SK-N-MC (cell line): ENCODE measurements at regions not wholly inside any gene's neighbourhood (a gene's known extent, or its start where the extent isn't known, plus 50 kb on each side); places are given as distances from the start of the nearest gene placed in this dataset.

Experiments used
- DNase-seq: peaks from one replicate; pipeline ENCODE4 v3.0.0-alpha.2; 2011; ENCODE audit warnings: low read depth, low spot score
- H3K27ac ChIP-seq: fragments of 200-600 bp; sonication (generic); 2 replicates; pipeline ENCODE4 v1.5.1; 2016; ENCODE audit warnings: mixed run types
- H3K36me3 ChIP-seq: fragments of 200-600 bp; sonication (generic); 2 replicates; pipeline ENCODE4 v1.6.1; 2017; ENCODE audit warnings: antibody characterized with exemption, low read length, mixed read lengths; ENCODE audit not compliant: insufficient read depth
- H3K4me3 ChIP-seq: fragments of 200-600 bp; sonication (generic); 2 replicates; pipeline ENCODE4 v1.5.1; 2016
- H3K9ac ChIP-seq: fragments of 200-600 bp; sonication (generic); 2 replicates; pipeline ENCODE4 v1.8.0; 2017; ENCODE audit warnings: mixed run types, mixed read lengths; ENCODE audit not compliant: insufficient read length
- H3K9me3 ChIP-seq: fragments of 200-600 bp; sonication (generic); 2 replicates; pipeline ENCODE4 v1.6.1; 2017; ENCODE audit warnings: low read depth, mild to moderate bottlenecking, antibody characterized with exemption, low read length, moderate library complexity, mixed read lengths
- EZH2 ChIP-seq: fragments of 200-600 bp; sonication (generic); IDR thresholded peaks from one replicate; pipeline ENCODE4 v1.6.1; 2017; ENCODE audit warnings: antibody characterized with exemption
- FOXP2 ChIP-seq: optimal IDR thresholded peaks from 2 replicates; pipeline ENCODE3; 2011; ENCODE audit warnings: mild to moderate bottlenecking, moderate library complexity; ENCODE audit not compliant: insufficient read depth; ENCODE audit errors: extremely low read length, control extremely low read depth
- POLR2AphosphoS5 ChIP-seq: IDR thresholded peaks from 2 replicates; pipeline ENCODE4 v1.6.1; 2012; ENCODE audit warnings: mild to moderate bottlenecking, low read depth, low read length, borderline replicate concordance

- Histone ChIP-seq H3K9ac (no peak overlapping the region), H3K4me3 (no peak overlapping the region), H3K36me3 (no peaks in the 10 kb centered on the region), H3K27ac (no peak overlapping the region), H3K9me3 (no peaks in the 10 kb centered on the region)
- TF ChIP-seq POLR2AphosphoS5 (no peak), EZH2 (no peak), FOXP2 (no peak)
- DNase-seq: no peak
Measured at GRCh38 chr4:82033862-82034261, 339.9 kb downstream of the HNRNPD start.

GRCh38 chr4:82031376-82031927 lies 342.3 kb downstream of the HNRNPD start:
- no peak overlapping the region for H3K4me3 ChIP-seq
- no peak for TF ChIP-seq POLR2AphosphoS5
- TF ChIP-seq EZH2: no peak
- no peak for TF ChIP-seq FOXP2
- DNase-seq: no peak
- H3K27ac ChIP-seq: no peak overlapping the region
- no peaks in the 10 kb centered on the region for H3K9me3 ChIP-seq
- no peaks in the 10 kb centered on the region for H3K36me3 ChIP-seq
- no peak overlapping the region for H3K9ac ChIP-seq

- no peak overlapping the region for H3K4me3 ChIP-seq
- DNase-seq: peak; percentile 58
- H3K27ac ChIP-seq: no peak overlapping the region
- H3K9me3 ChIP-seq: no peaks in the 10 kb centered on the region
- TF ChIP-seq FOXP2 (no peak), POLR2AphosphoS5 (no peak), EZH2 (no peak)
- no peak overlapping the region for H3K9ac ChIP-seq
- H3K36me3 ChIP-seq: no peaks in the 10 kb centered on the region
Measured at GRCh38 chr4:82017680-82018079, 356.1 kb downstream of the HNRNPD start.

- no peaks in the 10 kb centered on the region for H3K36me3 ChIP-seq
- peak; percentile 28 for DNase-seq
- no peak overlapping the region for H3K4me3 ChIP-seq
- no peak for TF ChIP-seq EZH2
- no peak for TF ChIP-seq POLR2AphosphoS5
- no peak for TF ChIP-seq FOXP2
- H3K27ac ChIP-seq: no peak overlapping the region
- H3K9ac ChIP-seq: no peak overlapping the region
- H3K9me3 ChIP-seq: no peaks in the 10 kb centered on the region
Measured at GRCh38 chr4:82005158-82005557, 368.6 kb downstream of the HNRNPD start.

- H3K4me3 ChIP-seq: no peak overlapping the region
- no peaks in the 10 kb centered on the region for H3K36me3 ChIP-seq
- no peaks in the 10 kb centered on the region for H3K9me3 ChIP-seq
- no peak overlapping the region for H3K27ac ChIP-seq
- H3K9ac ChIP-seq: no peak overlapping the region
- no peak for TF ChIP-seq POLR2AphosphoS5
- TF ChIP-seq EZH2: no peak
- TF ChIP-seq FOXP2: no peak
- DNase-seq: no peak
Measured at GRCh38 chr4:81997313-81997712, 376.5 kb downstream of the HNRNPD start.

GRCh38 chr4:81990898-81991297 lies 382.9 kb downstream of the HNRNPD start:
- Histone ChIP-seq H3K36me3 (no peaks in the 10 kb centered on the region), H3K9me3 (no peaks in the 10 kb centered on the region), H3K9ac (no peak overlapping the region), H3K4me3 (no peak overlapping the region), H3K27ac (no peak overlapping the region)
- TF ChIP-seq EZH2 (no peak), FOXP2 (no peak), POLR2AphosphoS5 (no peak)
- DNase-seq: no peak

- H3K36me3 ChIP-seq: no peaks in the 10 kb centered on the region
- H3K27ac ChIP-seq: no peak overlapping the region
- H3K4me3 ChIP-seq: no peak overlapping the region
- TF ChIP-seq EZH2 (no peak), FOXP2 (no peak), POLR2AphosphoS5 (no peak)
- no peaks in the 10 kb centered on the region for H3K9me3 ChIP-seq
- H3K9ac ChIP-seq: no peak overlapping the region
- no peak for DNase-seq
Measured at GRCh38 chr4:81990211-81990610, 383.6 kb downstream of the HNRNPD start.

- no peak overlapping the region for H3K27ac ChIP-seq
- no peak overlapping the region for H3K9ac ChIP-seq
- no peak for TF ChIP-seq EZH2
- no peak for TF ChIP-seq POLR2AphosphoS5
- no peak for TF ChIP-seq FOXP2
- no peaks in the 10 kb centered on the region for H3K36me3 ChIP-seq
- no peak overlapping the region for H3K4me3 ChIP-seq
- no peaks in the 10 kb centered on the region for H3K9me3 ChIP-seq
- no peak for DNase-seq
Measured at GRCh38 chr4:81989202-81989601, 384.6 kb downstream of the HNRNPD start.

- H3K9ac ChIP-seq: no peak overlapping the region
- TF ChIP-seq FOXP2: no peak
- no peak for TF ChIP-seq POLR2AphosphoS5
- TF ChIP-seq EZH2: no peak
- no peaks in the 10 kb centered on the region for H3K9me3 ChIP-seq
- no peak for DNase-seq
- no peak overlapping the region for H3K27ac ChIP-seq
- no peak overlapping the region for H3K4me3 ChIP-seq
- no peaks in the 10 kb centered on the region for H3K36me3 ChIP-seq
Measured at GRCh38 chr4:81988178-81988577, 385.6 kb downstream of the HNRNPD start.
